Tibial artery (tissue), 4 donors: ENCODE measurements at regions not wholly inside any gene's neighbourhood (a gene's known extent, or its start where the extent isn't known, plus 50 kb on each side); places are given as distances from the start of the nearest gene placed in this dataset.
A peak's percentile ranks its signal among the peaks of the same experiment; 100 is the strongest.
"Not testable (repeated sequence)": the region's sequence is repeated elsewhere in the genome, so short reads cannot be mapped to it uniquely, and the experiment has no call there.

Source experiments
- DNase-seq, 2 donors: peaks; one replicate each; pipeline ENCODE4 v3.0.0-alpha.2; 2019
- H3K27ac ChIP-seq, 2 donors: fragments of 200-600 bp; sonication (generic) in 1 of 2; 1 replicate in 1 of 2; 2 replicates in 1 of 2; pipeline ENCODE4 v1.5.1; 2018 to 2019; ENCODE audit warnings: mild to moderate bottlenecking in 1 of 2
- H3K27me3 ChIP-seq, 2 donors: fragments of 200-600 bp; sonication (generic) in 1 of 2; one replicate each; pipeline versions ENCODE4 v1.5.1 to v1.6.0; 2016 to 2019
- H3K36me3 ChIP-seq, 3 donors: fragments of 200-600 bp; sonication (generic) in 2 of 3; one replicate each; pipeline ENCODE4 v1.5.1; 2016 to 2019; ENCODE audit warnings: mild to moderate bottlenecking in 2 of 3
- H3K4me1 ChIP-seq, 4 donors: fragments of 200-600 bp; sonication (generic) in 2 of 4; 1 replicate in 3 of 4; 2 replicates in 1 of 4; pipeline ENCODE4 v1.5.1; 2016 to 2019
- H3K4me3 ChIP-seq, 2 donors: fragments of 200-600 bp; sonication (generic) in 1 of 2; 1 replicate in 1 of 2; 2 replicates in 1 of 2; pipeline ENCODE4 v1.5.1; 2018 to 2019; ENCODE audit warnings: mild to moderate bottlenecking in 2 of 2
- H3K9me3 ChIP-seq, 3 donors: fragments of 200-600 bp; sonication (generic) in 1 of 3; one replicate each; pipeline ENCODE4 v1.5.1; 2016 to 2019
- CTCF ChIP-seq, 2 experiments: fragments of 200-600 bp in 1 of 2; fragments of 450-650 bp in 1 of 2; IDR thresholded peaks; one replicate each; pipeline ENCODE4 v1.5.1; 2017 to 2019; ENCODE audit warnings: antibody characterized with exemption in 2 of 2, mild to moderate bottlenecking in 1 of 2, moderate library complexity in 1 of 2
- intact Hi-C: fragments of 100-400 bp; cut with DNase I; formaldehyde crosslinking; loops from one replicate; pipeline ENCODE4 v1.15.0; 2023; ENCODE audit warnings: low total_unique reads

DNA sequence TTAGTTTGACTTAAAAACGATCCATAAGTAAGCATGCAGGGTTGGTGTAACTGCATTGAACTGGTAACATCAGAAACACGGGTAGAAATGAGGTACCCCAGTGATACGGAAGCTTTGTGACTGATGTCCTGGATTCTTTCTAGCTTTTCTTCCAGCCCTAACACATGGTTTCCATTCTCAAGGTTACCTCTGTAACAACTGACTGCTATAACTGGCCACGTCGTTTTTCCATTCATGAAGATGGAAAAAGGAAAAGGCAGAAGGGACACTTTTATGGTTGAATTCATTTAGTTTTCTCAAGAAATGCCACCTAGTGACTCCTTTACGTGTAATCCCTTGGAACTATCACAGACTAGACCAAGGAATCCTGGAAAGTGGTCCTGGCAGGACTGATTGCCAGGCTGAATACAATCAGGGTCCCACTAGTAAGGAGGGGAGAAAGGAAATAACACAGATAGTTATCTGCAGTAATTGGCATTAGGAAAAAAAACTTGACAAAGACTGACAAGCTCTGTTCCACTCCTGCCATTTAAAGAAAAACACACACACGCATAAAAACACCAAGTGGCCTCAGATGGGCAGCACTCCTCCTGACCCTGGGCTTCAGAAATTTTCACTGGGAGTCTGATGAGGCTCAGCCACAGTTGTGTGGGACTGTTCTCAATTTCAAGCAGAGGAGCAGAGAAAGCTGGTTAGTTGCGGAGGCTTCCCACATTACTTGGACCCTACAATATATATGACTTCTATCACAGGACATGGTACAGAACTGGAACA lies 77.5 kb upstream of the ZNF169 start:
- DNase-seq = no peak
- peak overlapping the region in 1 of 2 donors; percentile 24 for H3K27ac ChIP-seq

GRCh38 chr9:94182532-94182931 lies 76.6 kb upstream of the ZNF169 start:
- intact Hi-C loops = no loop called here
- H3K4me3 ChIP-seq = no peak overlapping the region
- DNase-seq = no peak
- H3K9me3 ChIP-seq = no peaks in the 10 kb centered on the region
- H3K27ac ChIP-seq = peak overlapping the region in 1 of 2 donors; percentile 1
- H3K4me1 ChIP-seq = peaks cover 0 to 62% (median 19%) of the 10 kb centered on the region in 4 donors
- no peak for TF ChIP-seq CTCF (IDR thresholded peaks at IDR 0.05)
- peaks cover 5 to 24% (median 8%) of the 10 kb centered on the region in 3 donors for H3K36me3 ChIP-seq
- no peaks in the 10 kb centered on the region for H3K27me3 ChIP-seq

More for the DNA sequence above, 77.5 kb upstream of the ZNF169 start:
- Histone ChIP-seq H3K4me3 (no peak overlapping the region), H3K27me3 (no peaks in the 10 kb centered on the region), H3K36me3 (peaks cover 13 to 33% (median 18%) of the 10 kb centered on the region in 3 donors), H3K4me1 (peaks cover 0 to 71% (median 27%) of the 10 kb centered on the region in 4 donors), H3K9me3 (no peaks in the 10 kb centered on the region)
- intact Hi-C loops = no loop called here
- TF ChIP-seq CTCF (IDR thresholded peaks at IDR 0.05) = no peak

DNA sequence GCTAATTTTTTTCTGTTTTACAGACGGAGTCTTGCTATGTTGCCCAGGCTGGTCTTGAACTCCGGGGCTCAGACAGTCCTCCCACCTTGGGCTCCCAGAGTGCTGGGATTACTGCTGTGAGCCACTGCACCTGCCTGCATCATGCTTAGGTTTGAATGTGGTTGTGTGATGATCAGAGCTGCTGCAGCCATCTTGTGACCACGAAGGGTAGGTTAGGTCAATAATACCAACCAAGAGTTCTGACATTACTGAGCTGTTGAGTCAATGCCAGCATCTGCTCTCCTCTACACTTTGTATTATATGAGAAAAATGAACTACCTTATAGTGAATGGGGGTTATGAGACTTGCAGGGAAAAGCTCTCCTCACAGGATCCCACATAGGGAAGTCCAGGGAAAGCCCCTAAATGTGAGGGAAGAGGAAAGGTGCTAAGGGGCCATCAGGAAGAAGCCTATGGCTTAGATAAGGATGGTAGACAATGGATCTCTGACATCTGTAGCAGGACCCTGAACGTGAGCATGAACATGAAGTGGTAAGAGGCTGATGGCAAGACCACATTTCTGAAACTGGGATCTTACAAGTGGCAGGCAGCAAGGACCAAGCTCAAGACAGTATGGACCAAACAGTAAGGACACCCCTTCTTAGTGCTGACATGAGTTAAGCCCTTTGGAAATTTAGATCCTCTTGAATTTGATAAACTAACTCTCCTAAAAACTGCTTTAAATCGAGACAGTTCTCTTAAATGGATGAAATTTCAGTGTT lies 75.7 kb upstream of the ZNF169 start:
- TF ChIP-seq CTCF (IDR thresholded peaks at IDR 0.05) = no peak
- intact Hi-C loops = no loop called here
- H3K27ac ChIP-seq = no peak overlapping the region
- no peak for DNase-seq
- no peaks in the 10 kb centered on the region for H3K27me3 ChIP-seq
- peaks cover 1 to 24% (median 4%) of the 10 kb centered on the region in 3 donors for H3K36me3 ChIP-seq
- no peak overlapping the region for H3K4me3 ChIP-seq
- peaks cover 0 to 53% (median 18%) of the 10 kb centered on the region in 4 donors for H3K4me1 ChIP-seq
- H3K9me3 ChIP-seq = no peaks in the 10 kb centered on the region

- no peak for TF ChIP-seq CTCF (IDR thresholded peaks at IDR 0.05)
- no peak for DNase-seq
- peaks cover 0 to 6% (median 0%) of the 10 kb centered on the region in 4 donors for H3K4me1 ChIP-seq
- no peaks in the 10 kb centered on the region for H3K27me3 ChIP-seq
- no peak overlapping the region for H3K27ac ChIP-seq
- peaks cover 0 to 6% (median 0%) of the 10 kb centered on the region in 3 donors for H3K9me3 ChIP-seq
- H3K4me3 ChIP-seq = no peak overlapping the region
- peaks cover 14 to 30% (median 16%) of the 10 kb centered on the region in 3 donors for H3K36me3 ChIP-seq
- intact Hi-C loops = no loop called here
These were observed 70.9 kb upstream of the ZNF169 start for GRCh38 chr9:94188246-94188645.

- peaks cover 21 to 30% (median 28%) of the 10 kb centered on the region in 3 donors for H3K36me3 ChIP-seq
- H3K4me3 ChIP-seq, intact Hi-C loops, DNase-seq, H3K27ac ChIP-seq, H3K4me1 ChIP-seq, H3K27me3 ChIP-seq: not testable (repeated sequence)
- peaks cover 0 to 23% (median 14%) of the 10 kb centered on the region in 3 donors for H3K9me3 ChIP-seq
These were observed 67.4 kb upstream of the ZNF169 start for GRCh38 chr9:94191706-94192105.

- Histone ChIP-seq H3K27ac (no peak overlapping the region), H3K27me3 (no peaks in the 10 kb centered on the region), H3K4me1 (no peaks in the 10 kb centered on the region), H3K36me3 (peaks cover 19 to 31% (median 23%) of the 10 kb centered on the region in 3 donors), H3K4me3 (no peak overlapping the region), H3K9me3 (peaks cover 0 to 26% (median 12%) of the 10 kb centered on the region in 3 donors)
- DNase-seq = no peak
- no peak for TF ChIP-seq CTCF (IDR thresholded peaks at IDR 0.05)
- intact Hi-C loops = no loop called here
These were observed 60.7 kb upstream of the ZNF169 start for GRCh38 chr9:94198414-94198813.
